ENCODE measurements at regions not wholly inside any gene's neighbourhood (a gene's known extent, or its start where the extent isn't known, plus 50 kb on each side); places are given as distances from the start of the nearest gene placed in this dataset.

GRCh38 chrX:55813150-55813549, 95.6 kb downstream of the RRAGB start:
- no peaks in the 10 kb centered on the region for H3K9me3 ChIP-seq (ENCODE audit: low read length)
- H3K36me3 ChIP-seq (ENCODE audit: insufficient read depth, low read length), result no peaks in the 10 kb centered on the region
- BruUV-seq (replicated peaks), result no TSS peak
- H3K79me2 ChIP-seq (ENCODE audit: insufficient read depth, low read depth, low read length), result no peaks in the 10 kb centered on the region
- ChIA-PET CTCF (ENCODE audit: unreplicated experiment) (no interaction called here), POLR2A (no interaction called here)
- H3K4me3 ChIP-seq (ENCODE audit: low read depth, low read length, poor library complexity, severe bottlenecking), result no peak overlapping the region
- no peak overlapping the region for H3K4me2 ChIP-seq (ENCODE audit: low read length)
- DNase-seq (ENCODE audit: low spot score), result no peak
- TF ChIP-seq EZH2phosphoT487 (IDR thresholded peaks at IDR 0.05; ENCODE audit: borderline replicate concordance, low read depth, low read length), result no peak
- TF ChIP-seq CTCF (conservative IDR thresholded peaks at IDR 0.05; ENCODE audit: low read length), result no peak
- H3K27ac ChIP-seq (ENCODE audit: low read depth, low read length, poor library complexity, severe bottlenecking), result no peak overlapping the region
- H3K4me1 ChIP-seq (ENCODE audit: insufficient read depth, low read length, poor library complexity, severe bottlenecking), result no peaks in the 10 kb centered on the region
- no peak overlapping the region for H2AFZ ChIP-seq (ENCODE audit: low read length)
- no peaks in the 10 kb centered on the region for H4K20me1 ChIP-seq (ENCODE audit: insufficient read depth, low read length)
- intact Hi-C loops (cut with micrococcal nuclease; ENCODE audit: unreplicated experiment), result no loop called here
- no peaks in the 10 kb centered on the region for H3K9me2 ChIP-seq (ENCODE audit: insufficient read depth, low read length)

GRCh38 chrX:55815546-55815945, 98.0 kb downstream of the RRAGB start:
- TF ChIP-seq EZH2phosphoT487 (IDR thresholded peaks at IDR 0.05; ENCODE audit: borderline replicate concordance, low read depth, low read length), result no peak
- TF ChIP-seq CTCF (conservative IDR thresholded peaks at IDR 0.05; ENCODE audit: low read length), result no peak
- no peaks in the 10 kb centered on the region for H3K9me2 ChIP-seq (ENCODE audit: insufficient read depth, low read length)
- BruUV-seq (replicated peaks), result no TSS peak
- no peaks in the 10 kb centered on the region for H3K36me3 ChIP-seq (ENCODE audit: insufficient read depth, low read length)
- DNase-seq (ENCODE audit: low spot score), result no peak
- H3K9me3 ChIP-seq (ENCODE audit: low read length), result no peaks in the 10 kb centered on the region
- no peak overlapping the region for H3K4me3 ChIP-seq (ENCODE audit: low read depth, low read length, poor library complexity, severe bottlenecking)
- no peak overlapping the region for H3K4me2 ChIP-seq (ENCODE audit: low read length)
- H3K4me1 ChIP-seq (ENCODE audit: insufficient read depth, low read length, poor library complexity, severe bottlenecking), result no peaks in the 10 kb centered on the region
- intact Hi-C loops (cut with micrococcal nuclease; ENCODE audit: unreplicated experiment), result no loop called here
- no peak overlapping the region for H2AFZ ChIP-seq (ENCODE audit: low read length)
- H4K20me1 ChIP-seq (ENCODE audit: insufficient read depth, low read length), result no peaks in the 10 kb centered on the region
- ChIA-PET CTCF (ENCODE audit: unreplicated experiment) (no interaction called here), POLR2A (no interaction called here)
- no peak overlapping the region for H3K27ac ChIP-seq (ENCODE audit: low read depth, low read length, poor library complexity, severe bottlenecking)
- no peaks in the 10 kb centered on the region for H3K79me2 ChIP-seq (ENCODE audit: insufficient read depth, low read depth, low read length)

GRCh38 chrX:55816023-55816422, 98.5 kb downstream of the RRAGB start:
- H3K4me3 ChIP-seq (ENCODE audit: low read depth, low read length, poor library complexity, severe bottlenecking), result no peak overlapping the region
- no peak for DNase-seq (ENCODE audit: low spot score)
- no peak overlapping the region for H3K27ac ChIP-seq (ENCODE audit: low read depth, low read length, poor library complexity, severe bottlenecking)
- H3K36me3 ChIP-seq (ENCODE audit: insufficient read depth, low read length), result no peaks in the 10 kb centered on the region
- H2AFZ ChIP-seq (ENCODE audit: low read length), result no peak overlapping the region
- intact Hi-C loops (cut with micrococcal nuclease; ENCODE audit: unreplicated experiment), result no loop called here
- no peaks in the 10 kb centered on the region for H3K4me1 ChIP-seq (ENCODE audit: insufficient read depth, low read length, poor library complexity, severe bottlenecking)
- POLR2A ChIA-PET, result no interaction called here
- CTCF ChIA-PET (ENCODE audit: unreplicated experiment), result no interaction called here
- TF ChIP-seq EZH2phosphoT487 (IDR thresholded peaks at IDR 0.05; ENCODE audit: borderline replicate concordance, low read depth, low read length), result no peak
- TF ChIP-seq CTCF (conservative IDR thresholded peaks at IDR 0.05; ENCODE audit: low read length), result no peak
- H3K4me2 ChIP-seq (ENCODE audit: low read length), result no peak overlapping the region
- no TSS peak for BruUV-seq (replicated peaks)
- no peaks in the 10 kb centered on the region for H3K9me3 ChIP-seq (ENCODE audit: low read length)
- H3K79me2 ChIP-seq (ENCODE audit: insufficient read depth, low read depth, low read length), result no peaks in the 10 kb centered on the region
- no peaks in the 10 kb centered on the region for H4K20me1 ChIP-seq (ENCODE audit: insufficient read depth, low read length)
- no peaks in the 10 kb centered on the region for H3K9me2 ChIP-seq (ENCODE audit: insufficient read depth, low read length)

All from OCI-LY7 (cell line).